ENCODE measurements at regions not wholly inside any gene's neighbourhood (a gene's known extent, or its start where the extent isn't known, plus 50 kb on each side); places are given as distances from the start of the nearest gene placed in this dataset.

DNA sequence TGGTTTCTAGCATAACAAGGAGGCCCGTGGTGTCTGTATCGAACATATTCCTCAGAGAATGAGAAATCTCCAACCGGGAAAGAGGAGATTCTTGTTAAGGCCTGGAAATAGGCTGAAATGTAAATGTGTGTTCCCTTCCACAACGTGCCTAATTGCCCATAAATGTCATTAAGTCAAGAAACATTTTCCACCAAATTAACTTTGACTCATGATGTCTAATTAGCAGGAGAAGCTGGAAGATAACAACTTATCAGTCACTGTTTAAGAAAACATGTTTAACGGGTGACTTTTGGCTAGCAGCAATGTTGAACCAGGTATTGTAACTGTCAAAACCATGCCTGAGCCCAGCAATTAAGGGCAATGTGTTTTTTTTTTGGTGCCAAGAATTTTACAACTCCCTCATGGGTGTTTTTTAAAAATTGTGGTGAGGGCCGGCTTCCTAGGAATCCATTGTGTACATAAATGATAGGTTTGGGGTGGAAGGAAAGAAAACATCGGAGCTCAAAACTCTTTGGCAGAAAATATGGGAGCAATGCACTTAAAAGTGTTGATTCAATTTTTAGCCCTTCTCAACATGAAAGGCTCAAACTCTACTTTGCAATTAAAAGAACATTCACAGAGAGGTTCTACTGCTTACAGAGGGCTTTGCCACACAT lies 67.0 kb downstream of the OLIG1 start:
- TF ChIP-seq, protein P1, sequence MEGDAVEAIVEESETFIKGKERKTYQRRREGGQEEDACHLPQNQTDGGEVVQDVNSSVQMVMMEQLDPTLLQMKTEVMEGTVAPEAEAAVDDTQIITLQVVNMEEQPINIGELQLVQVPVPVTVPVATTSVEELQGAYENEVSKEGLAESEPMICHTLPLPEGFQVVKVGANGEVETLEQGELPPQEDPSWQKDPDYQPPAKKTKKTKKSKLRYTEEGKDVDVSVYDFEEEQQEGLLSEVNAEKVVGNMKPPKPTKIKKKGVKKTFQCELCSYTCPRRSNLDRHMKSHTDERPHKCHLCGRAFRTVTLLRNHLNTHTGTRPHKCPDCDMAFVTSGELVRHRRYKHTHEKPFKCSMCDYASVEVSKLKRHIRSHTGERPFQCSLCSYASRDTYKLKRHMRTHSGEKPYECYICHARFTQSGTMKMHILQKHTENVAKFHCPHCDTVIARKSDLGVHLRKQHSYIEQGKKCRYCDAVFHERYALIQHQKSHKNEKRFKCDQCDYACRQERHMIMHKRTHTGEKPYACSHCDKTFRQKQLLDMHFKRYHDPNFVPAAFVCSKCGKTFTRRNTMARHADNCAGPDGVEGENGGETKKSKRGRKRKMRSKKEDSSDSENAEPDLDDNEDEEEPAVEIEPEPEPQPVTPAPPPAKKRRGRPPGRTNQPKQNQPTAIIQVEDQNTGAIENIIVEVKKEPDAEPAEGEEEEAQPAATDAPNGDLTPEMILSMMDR (IDR thresholded peaks at IDR 0.05 in 4 of 5, conservative IDR thresholded peaks at IDR 0.05 in 1 of 5) = no peak
- TF ChIP-seq POLR2A (IDR thresholded peaks at IDR 0.05) = no peak

All from gastrocnemius medialis (tissue), 4 donors.